HG03520 (cell line): ENCODE measurements at regions not wholly inside any gene's neighbourhood (a gene's known extent, or its start where the extent isn't known, plus 50 kb on each side); places are given as distances from the start of the nearest gene placed in this dataset.

ENCODE experiments used
- ATAC-seq: cut with Tn5 transposase; IDR thresholded peaks from one replicate; pipeline ENCODE4 v1.9.1; 2021; ENCODE audit warnings: mild to moderate bottlenecking, moderate library complexity; ENCODE audit not compliant: unreplicated experiment

GRCh38 chr10:128367807-128368206 is 241.6 kb upstream of the MKI67 start:
- no peak for ATAC-seq

- no peak for ATAC-seq
Measured at GRCh38 chr10:128369101-128369650, 243.0 kb upstream of the MKI67 start.

DNA sequence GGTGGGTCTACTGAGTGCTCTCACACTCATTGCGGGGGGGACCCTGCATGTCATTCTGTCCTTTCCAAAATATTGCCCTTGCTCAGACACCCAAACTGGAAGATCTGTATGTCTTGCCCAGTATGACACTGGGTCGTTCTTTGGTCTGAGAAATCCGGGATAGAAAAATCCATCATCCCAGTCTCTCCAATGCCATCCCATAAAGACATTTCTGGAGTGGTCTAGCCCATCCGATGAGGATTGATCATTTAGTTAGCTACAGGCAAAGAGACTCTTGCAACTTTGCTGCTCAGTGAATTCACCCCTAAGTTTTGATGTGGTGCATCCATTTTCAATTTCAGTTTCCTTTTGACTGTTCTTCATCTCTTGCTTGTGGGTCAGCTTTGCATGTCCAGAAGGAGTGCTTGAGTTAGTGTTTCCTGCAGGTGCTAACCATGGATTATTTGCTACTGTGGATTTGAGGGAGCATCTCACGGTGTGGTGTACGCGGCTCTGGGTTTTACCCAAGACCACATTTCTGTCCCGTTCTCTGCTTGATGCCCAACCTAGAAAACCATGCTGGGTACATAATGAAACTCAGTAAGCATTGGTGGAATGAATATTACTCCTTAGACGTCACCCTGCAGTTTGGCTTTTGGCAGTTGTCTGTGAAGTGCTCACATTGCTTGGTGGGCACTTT is 247.0 kb upstream of the MKI67 start:
- ATAC-seq, result peak; percentile 90

- no peak for ATAC-seq
Measured at GRCh38 chr10:128373831-128374230, 247.6 kb upstream of the MKI67 start.

GRCh38 chr10:128375171-128375570 is 248.9 kb upstream of the MKI67 start:
- ATAC-seq, result no peak

- no peak for ATAC-seq
Measured at GRCh38 chr10:128377364-128377987, 251.3 kb upstream of the MKI67 start.

DNA sequence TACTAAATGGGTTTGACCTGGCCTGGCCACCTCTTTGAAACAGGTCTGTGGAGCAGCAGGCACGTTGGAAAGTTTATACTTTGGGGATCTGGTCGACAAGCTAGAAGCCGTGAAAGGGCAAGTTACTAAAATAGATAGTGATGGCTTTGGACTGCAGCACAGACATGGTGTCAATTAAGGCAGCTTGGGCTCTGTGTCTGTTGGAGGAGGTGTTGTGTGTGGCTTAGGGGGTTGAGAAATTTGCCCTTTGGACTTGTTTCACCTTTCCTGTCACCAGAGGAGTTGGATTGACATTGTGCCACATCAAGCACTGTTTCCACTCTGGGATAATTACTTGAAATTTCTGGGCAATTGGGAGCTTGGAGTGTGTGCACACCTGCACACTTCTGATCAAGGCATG is 251.8 kb upstream of the MKI67 start:
- ATAC-seq, result no peak

DNA sequence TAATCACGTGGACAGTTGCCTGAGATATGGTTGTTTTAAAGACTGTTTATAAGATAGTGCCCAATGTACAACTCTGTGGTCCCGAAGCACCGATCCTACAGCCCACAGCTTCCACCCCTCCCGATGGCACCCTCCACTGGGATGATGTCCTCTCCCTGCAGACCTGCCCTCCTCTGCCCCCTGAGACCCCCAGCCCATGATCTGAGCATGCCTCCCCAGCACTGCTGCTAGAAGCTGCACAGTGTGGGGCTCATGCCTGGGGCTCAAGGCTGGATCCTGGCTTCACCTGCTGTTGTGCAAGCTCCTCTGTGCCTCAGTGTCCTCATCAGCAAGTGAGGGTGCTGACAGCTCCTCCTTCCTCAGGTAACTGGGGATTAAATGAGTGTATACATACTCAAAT is 254.7 kb upstream of the MKI67 start:
- ATAC-seq, result no peak

DNA sequence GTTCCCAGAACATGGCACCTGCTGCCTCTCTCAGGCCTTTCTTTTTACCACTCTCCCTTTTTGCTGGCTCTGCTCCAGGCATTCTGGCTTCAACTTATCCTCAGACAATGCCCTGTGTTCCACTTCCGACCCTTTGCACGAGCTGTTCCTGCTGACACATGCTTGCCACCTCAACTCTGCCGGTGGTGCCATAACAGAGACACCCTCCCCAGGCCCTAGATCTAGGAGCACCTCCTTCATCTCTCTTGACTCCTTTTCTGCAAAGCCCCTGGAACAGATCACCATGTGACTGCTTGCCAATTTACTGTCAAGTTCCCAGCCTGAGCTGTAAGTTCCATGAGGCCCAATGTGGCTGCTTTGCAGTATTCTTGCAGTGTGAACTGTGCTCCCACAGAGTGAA is 256.0 kb upstream of the MKI67 start:
- ATAC-seq, result no peak

GRCh38 chr10:128384831-128385230 is 258.6 kb upstream of the MKI67 start:
- ATAC-seq, result no peak

DNA sequence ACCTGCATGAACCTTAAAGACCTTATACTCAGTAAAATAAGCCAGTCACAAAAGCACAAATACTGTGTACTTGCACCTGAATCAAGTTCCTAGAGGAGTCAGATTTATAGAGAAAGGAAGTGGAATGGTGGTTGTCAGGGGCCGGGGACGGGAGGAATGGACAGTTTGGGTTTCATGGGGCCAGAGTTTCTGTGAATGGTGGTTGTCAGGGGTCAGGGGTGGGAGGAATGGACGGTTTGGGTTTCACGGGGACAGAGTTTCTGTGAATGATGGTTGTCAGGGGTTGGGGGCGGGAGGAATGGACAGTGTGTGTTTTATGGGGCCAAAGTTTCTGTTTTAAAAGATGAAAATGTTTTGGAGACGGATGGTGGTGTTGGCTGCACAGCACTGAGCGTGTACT is 260.0 kb upstream of the MKI67 start:
- no peak for ATAC-seq

DNA sequence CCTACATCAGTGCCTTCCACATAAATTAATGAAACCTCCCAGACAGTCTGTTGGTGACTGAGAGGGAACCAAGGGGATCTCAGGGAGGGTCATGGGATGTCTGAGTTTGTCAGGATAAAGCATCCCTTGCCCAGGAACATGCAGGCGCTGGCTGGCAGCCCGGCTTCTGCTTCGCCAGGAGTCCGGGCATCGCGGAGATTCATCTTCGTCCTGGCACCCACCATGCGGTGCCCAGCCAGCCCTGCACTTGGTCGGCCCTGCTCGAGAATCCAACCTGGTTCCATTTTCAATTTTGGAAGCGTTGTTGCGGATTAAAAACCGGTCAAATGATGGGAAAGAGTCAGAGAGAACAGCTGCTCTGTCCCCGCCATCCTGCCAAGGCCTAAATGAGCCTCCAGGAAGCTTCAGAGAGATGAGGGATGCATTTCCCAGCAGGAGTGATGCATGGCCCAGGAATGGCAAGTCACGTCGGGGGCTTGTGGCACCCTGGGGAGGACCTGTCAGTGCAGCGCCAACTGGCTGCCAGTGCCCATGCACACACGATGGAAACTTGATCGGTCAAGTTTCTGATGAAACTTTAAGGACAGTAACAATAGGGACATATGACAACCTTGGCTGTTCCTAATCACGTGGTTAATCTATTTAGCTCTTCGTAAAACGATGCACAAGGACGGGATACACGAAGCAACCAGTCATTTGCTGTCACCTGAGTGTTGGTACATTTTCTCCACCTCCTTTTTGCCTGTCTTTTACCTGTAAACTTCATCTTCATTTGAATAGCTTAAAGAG is 260.8 kb upstream of the MKI67 start:
- no peak for ATAC-seq

- ATAC-seq, result no peak
Measured at GRCh38 chr10:128390596-128390995, 264.4 kb upstream of the MKI67 start.

DNA sequence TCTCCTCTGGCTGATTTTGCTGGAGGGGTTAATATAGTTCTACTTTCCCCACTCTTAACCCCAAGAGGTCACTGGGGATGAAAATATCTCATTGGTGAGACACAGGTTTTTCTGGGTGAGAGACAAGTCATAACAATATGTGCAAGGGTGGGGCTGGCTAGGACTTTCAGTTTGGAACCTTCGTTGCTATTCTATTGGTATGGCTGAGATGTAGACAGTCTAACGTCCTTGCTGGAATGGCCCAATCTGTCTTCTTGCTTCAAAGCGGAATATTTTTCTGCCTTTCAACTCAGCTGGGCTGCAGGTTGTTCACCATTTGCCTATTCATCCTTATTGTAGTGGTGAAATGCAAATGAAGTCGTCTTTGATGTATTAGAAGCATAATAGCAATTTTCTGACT is 267.3 kb upstream of the MKI67 start:
- ATAC-seq, result no peak

GRCh38 chr10:128398118-128398517 is 271.9 kb upstream of the MKI67 start:
- ATAC-seq, result no peak

DNA sequence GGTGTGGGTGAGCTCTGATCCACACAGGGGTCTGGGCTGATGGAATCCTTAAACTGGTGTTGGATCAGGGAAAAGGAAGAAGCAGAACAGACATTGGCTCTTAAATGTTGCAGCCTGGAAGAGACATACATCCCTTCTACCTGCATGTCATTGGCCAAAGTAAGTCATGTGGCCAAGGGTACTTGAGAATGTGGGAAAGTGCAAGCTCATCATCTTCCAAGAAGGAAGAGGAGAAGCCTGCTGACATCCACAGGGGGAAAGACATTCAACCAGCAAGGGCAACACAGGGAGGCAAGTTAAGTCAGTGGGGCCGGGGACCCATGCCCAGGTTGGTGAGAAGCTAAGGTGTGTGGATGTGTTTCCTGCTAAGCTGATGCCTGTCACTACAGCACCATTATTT is 272.8 kb upstream of the MKI67 start:
- no peak for ATAC-seq

DNA sequence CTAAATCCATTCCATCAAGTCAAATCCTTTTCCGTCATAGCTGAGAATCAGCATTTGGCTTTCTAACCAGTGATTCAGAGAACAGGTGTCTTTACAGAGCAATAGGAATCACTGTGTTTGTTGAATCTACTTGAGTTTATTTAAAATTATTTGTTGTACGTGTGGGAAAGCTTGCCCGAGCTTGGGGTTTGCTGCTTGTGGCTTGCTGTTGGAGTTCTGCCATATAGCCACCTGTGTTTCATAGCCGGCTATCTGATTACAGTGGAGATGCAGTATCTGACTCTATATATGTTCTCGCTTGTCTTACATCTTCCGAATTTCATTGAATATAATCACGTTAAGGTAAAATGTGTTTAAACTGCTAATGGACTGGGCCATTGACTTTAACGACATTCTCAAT is 274.3 kb upstream of the MKI67 start:
- no peak for ATAC-seq

DNA sequence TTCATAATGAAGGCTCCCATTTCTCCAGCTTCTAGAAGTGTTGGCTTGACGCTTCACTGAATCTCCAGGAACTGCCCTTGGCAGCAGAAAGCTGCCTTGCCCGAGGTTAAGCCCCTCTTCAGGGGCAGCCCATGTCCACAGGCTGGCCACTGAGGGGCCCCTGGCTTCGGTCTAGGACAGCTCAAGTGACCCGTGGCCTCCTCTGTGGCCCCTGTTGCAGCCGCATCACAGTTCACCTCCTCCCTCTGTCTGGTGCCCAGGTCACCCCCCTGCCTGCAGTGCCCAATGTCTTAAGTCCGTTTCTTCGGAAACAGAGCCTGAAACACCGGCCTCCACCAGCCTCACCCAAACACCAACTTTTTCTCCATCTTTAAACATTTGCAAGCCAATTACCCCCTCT is 279.2 kb upstream of the MKI67 start:
- ATAC-seq, result no peak

- no peak for ATAC-seq
Measured at GRCh38 chr10:128411643-128412042, 285.4 kb upstream of the MKI67 start.

GRCh38 chr10:128414568-128414967 is 288.3 kb upstream of the MKI67 start:
- ATAC-seq, result no peak

GRCh38 chr10:128416231-128416630 is 290.0 kb upstream of the MKI67 start:
- no peak for ATAC-seq

- no peak for ATAC-seq
Measured at GRCh38 chr10:128417826-128418225, 291.6 kb upstream of the MKI67 start.
